Neural cell (in vitro differentiated cells): ENCODE measurements at regions not wholly inside any gene's neighbourhood (a gene's known extent, or its start where the extent isn't known, plus 50 kb on each side); places are given as distances from the start of the nearest gene placed in this dataset.

Experiments
- H2AFZ ChIP-seq: fragments of 200-600, 300-800 bp; sonication (generic), shearing (Covaris generic); 2 replicates; pipeline ENCODE4 v1.6.0; 2014; ENCODE audit warnings: low read depth, mild to moderate bottlenecking, antibody characterized with exemption, low read length, moderate library complexity
- H3F3A ChIP-seq: fragments of 200-600 bp; shearing (Covaris generic); 2 replicates; pipeline ENCODE4 v1.6.1; 2016; ENCODE audit warnings: mild to moderate bottlenecking, moderate library complexity, mixed read lengths, antibody characterized with exemption, low read length; ENCODE audit not compliant: insufficient read depth, poor library complexity, severe bottlenecking
- H3K27ac ChIP-seq: fragments of 200-600, 300-800 bp; sonication (generic), shearing (Covaris generic); 2 replicates; pipeline ENCODE4 v1.5.1; 2014; ENCODE audit warnings: mild to moderate bottlenecking, low read length, moderate library complexity
- H3K27me3 ChIP-seq: fragments of 300-800, 200-600 bp; sonication (generic), shearing (Covaris generic); 2 replicates; pipeline ENCODE4 v1.6.0; 2014; ENCODE audit warnings: mild to moderate bottlenecking, low read depth, low read length, moderate library complexity; ENCODE audit not compliant: insufficient read depth
- H3K36me3 ChIP-seq: fragments of 300-800, 200-600 bp; sonication (generic), shearing (Covaris generic); 2 replicates; pipeline ENCODE4 v1.5.1; 2014; ENCODE audit warnings: mild to moderate bottlenecking, antibody characterized with exemption, low read length, moderate library complexity; ENCODE audit not compliant: insufficient read depth
- H3K4me2 ChIP-seq: fragments of 300-800, 200-600 bp; sonication (generic), shearing (Covaris generic); 2 replicates; pipeline ENCODE4 v1.6.0; 2014; ENCODE audit warnings: mild to moderate bottlenecking, low read length
- H3K4me3 ChIP-seq: fragments of 300-800, 200-600 bp; sonication (generic), shearing (Covaris generic); 2 replicates; pipeline ENCODE4 v1.5.1; 2014; ENCODE audit warnings: mild to moderate bottlenecking, low read length, moderate library complexity
- H3K79me2 ChIP-seq: fragments of 200-600 bp; shearing (Covaris generic); replicated peaks from 2 replicates; pipeline ENCODE4 v1.6.0; 2014; ENCODE audit warnings: mild to moderate bottlenecking, low read length, moderate library complexity; ENCODE audit not compliant: insufficient read depth
- H3K9ac ChIP-seq: fragments of 300-800, 200-600 bp; sonication (generic), shearing (Covaris generic); 2 replicates; pipeline ENCODE4 v1.6.1; 2016; ENCODE audit warnings: mild to moderate bottlenecking, low read length, mixed read lengths
- H3K9me2 ChIP-seq: fragments of 200-600 bp; shearing (Covaris generic); 2 replicates; pipeline ENCODE4 v1.6.1; 2016; ENCODE audit warnings: mild to moderate bottlenecking, low read length, mixed read lengths; ENCODE audit not compliant: insufficient read depth
- H3K9me3 ChIP-seq: fragments of 200-600, 300-800 bp; sonication (generic), shearing (Covaris generic); 2 replicates; pipeline ENCODE4 v1.6.1; 2016; ENCODE audit warnings: mild to moderate bottlenecking, mixed run types, low read length, moderate library complexity, mixed read lengths
- H4K20me1 ChIP-seq: fragments of 200-600 bp; shearing (Covaris generic); 2 replicates; pipeline ENCODE4 v1.6.1; 2016; ENCODE audit warnings: mild to moderate bottlenecking, mixed run types; ENCODE audit not compliant: insufficient read depth
- EP300 ChIP-seq: fragments of 450-650 bp; conservative IDR thresholded peaks from 2 replicates; pipeline ENCODE4 v1.6.1; 2014; ENCODE audit warnings: antibody characterized with exemption, mild to moderate bottlenecking, moderate library complexity; ENCODE audit not compliant: poor library complexity, severe bottlenecking
- EZH2 ChIP-seq: fragments of 200-600, 300-800 bp; shearing (Covaris generic), sonication (generic); IDR thresholded peaks from 2 replicates; pipeline ENCODE4 v1.6.1; 2014; ENCODE audit warnings: antibody characterized with exemption, low read length, borderline replicate concordance, mild to moderate bottlenecking; ENCODE audit not compliant: insufficient read depth, poor library complexity, severe bottlenecking
- MXI1 ChIP-seq: fragments of 450-650 bp; conservative IDR thresholded peaks from 2 replicates; pipeline ENCODE4 v1.6.1; 2014; ENCODE audit warnings: antibody characterized with exemption, mild to moderate bottlenecking; ENCODE audit not compliant: poor library complexity, severe bottlenecking
- POLR2AphosphoS5 ChIP-seq: IDR thresholded peaks from 2 replicates; pipeline ENCODE4 v1.6.1; 2012
- RAD21 ChIP-seq: fragments of 450-650 bp; conservative IDR thresholded peaks from 2 replicates; pipeline ENCODE4 v1.6.1; 2014; ENCODE audit warnings: antibody characterized with exemption, mild to moderate bottlenecking, moderate library complexity
- SMC3 ChIP-seq: fragments of 450-650 bp; conservative IDR thresholded peaks from 2 replicates; pipeline ENCODE4 v1.6.1; 2014; ENCODE audit warnings: antibody characterized with exemption, mild to moderate bottlenecking, moderate library complexity; ENCODE audit not compliant: poor library complexity
- TAF1 ChIP-seq: IDR thresholded peaks from 2 replicates; pipeline ENCODE4 v1.6.1; 2012; ENCODE audit warnings: low read depth
- TF ChIP-seq, protein P1 (sequence below): IDR thresholded peaks from 2 replicates; pipeline ENCODE4 v1.6.1; 2012; ENCODE audit warnings: borderline replicate concordance
- TF ChIP-seq, protein P2 (sequence below): fragments of 450-650 bp; IDR thresholded peaks from 2 replicates; pipeline ENCODE4 v1.5.1; 2014; ENCODE audit warnings: antibody characterized with exemption, mild to moderate bottlenecking, moderate library complexity; ENCODE audit not compliant: poor library complexity, severe bottlenecking

DNA sequence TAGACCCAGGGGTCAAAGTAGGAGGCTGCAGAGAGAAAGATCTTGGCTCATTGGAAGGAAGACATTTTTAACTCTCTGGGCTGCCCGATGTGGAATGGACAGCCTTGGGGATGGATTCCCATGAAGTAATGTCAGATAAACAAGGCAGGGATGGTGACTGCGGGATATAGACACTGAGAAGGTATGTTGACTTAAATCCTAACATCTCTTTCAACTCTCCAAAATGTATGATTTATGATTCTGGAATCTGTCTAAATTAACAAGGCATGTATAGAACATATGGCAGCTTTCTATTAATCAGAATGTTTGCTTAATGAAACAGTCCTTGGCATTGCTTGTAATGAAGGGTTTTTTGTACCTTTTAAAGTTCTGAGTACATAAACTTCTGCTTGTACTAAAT is 56.1 kb upstream of the VSTM5 start:
- Histone ChIP-seq H3K36me3 (no peaks in the 10 kb centered on the region), H3K9me3 (no peaks in the 10 kb centered on the region), H3K27me3 (no peaks in the 10 kb centered on the region), H3K4me2 (no peak overlapping the region), H3K9me2 (no peaks in the 10 kb centered on the region), H3F3A (no peaks in the 10 kb centered on the region), H4K20me1 (no peaks in the 10 kb centered on the region), H3K9ac (no peak overlapping the region), H2AFZ (no peak overlapping the region), H3K79me2 (no peaks in the 10 kb centered on the region), H3K4me3 (no peak overlapping the region), H3K27ac (no peak overlapping the region)
- TF ChIP-seq POLR2AphosphoS5 = no peak
- TF ChIP-seq SMC3 = no peak
- TF ChIP-seq, protein P1, sequence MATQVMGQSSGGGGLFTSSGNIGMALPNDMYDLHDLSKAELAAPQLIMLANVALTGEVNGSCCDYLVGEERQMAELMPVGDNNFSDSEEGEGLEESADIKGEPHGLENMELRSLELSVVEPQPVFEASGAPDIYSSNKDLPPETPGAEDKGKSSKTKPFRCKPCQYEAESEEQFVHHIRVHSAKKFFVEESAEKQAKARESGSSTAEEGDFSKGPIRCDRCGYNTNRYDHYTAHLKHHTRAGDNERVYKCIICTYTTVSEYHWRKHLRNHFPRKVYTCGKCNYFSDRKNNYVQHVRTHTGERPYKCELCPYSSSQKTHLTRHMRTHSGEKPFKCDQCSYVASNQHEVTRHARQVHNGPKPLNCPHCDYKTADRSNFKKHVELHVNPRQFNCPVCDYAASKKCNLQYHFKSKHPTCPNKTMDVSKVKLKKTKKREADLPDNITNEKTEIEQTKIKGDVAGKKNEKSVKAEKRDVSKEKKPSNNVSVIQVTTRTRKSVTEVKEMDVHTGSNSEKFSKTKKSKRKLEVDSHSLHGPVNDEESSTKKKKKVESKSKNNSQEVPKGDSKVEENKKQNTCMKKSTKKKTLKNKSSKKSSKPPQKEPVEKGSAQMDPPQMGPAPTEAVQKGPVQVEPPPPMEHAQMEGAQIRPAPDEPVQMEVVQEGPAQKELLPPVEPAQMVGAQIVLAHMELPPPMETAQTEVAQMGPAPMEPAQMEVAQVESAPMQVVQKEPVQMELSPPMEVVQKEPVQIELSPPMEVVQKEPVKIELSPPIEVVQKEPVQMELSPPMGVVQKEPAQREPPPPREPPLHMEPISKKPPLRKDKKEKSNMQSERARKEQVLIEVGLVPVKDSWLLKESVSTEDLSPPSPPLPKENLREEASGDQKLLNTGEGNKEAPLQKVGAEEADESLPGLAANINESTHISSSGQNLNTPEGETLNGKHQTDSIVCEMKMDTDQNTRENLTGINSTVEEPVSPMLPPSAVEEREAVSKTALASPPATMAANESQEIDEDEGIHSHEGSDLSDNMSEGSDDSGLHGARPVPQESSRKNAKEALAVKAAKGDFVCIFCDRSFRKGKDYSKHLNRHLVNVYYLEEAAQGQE = no peak
- TF ChIP-seq, protein P2, sequence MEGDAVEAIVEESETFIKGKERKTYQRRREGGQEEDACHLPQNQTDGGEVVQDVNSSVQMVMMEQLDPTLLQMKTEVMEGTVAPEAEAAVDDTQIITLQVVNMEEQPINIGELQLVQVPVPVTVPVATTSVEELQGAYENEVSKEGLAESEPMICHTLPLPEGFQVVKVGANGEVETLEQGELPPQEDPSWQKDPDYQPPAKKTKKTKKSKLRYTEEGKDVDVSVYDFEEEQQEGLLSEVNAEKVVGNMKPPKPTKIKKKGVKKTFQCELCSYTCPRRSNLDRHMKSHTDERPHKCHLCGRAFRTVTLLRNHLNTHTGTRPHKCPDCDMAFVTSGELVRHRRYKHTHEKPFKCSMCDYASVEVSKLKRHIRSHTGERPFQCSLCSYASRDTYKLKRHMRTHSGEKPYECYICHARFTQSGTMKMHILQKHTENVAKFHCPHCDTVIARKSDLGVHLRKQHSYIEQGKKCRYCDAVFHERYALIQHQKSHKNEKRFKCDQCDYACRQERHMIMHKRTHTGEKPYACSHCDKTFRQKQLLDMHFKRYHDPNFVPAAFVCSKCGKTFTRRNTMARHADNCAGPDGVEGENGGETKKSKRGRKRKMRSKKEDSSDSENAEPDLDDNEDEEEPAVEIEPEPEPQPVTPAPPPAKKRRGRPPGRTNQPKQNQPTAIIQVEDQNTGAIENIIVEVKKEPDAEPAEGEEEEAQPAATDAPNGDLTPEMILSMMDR = no peak
- TF ChIP-seq RAD21 = no peak
- no peak for TF ChIP-seq EP300
- TF ChIP-seq TAF1 = no peak
- no peak for TF ChIP-seq MXI1
- no peak for TF ChIP-seq EZH2

DNA sequence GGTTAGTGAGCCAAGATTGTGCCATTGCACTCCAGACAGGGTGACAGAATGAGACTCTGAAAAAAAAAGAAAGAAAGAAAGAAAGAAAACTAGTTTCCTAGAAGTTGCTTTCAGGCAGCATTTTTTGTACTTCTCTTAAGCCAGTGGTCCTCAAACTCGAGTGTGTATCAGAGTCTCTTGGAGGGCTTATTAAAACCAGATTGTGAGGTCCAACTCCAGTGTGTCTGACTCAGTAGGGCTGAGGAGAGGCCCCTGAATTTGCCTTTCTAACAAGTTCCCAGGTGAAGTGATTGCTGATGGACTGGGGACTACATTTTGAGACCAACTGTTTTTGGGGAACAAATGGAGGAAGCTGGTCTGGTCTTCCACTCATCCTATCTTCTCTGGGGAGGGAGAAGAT is 57.5 kb upstream of the VSTM5 start:
- H3K27me3 ChIP-seq = no peaks in the 10 kb centered on the region
- no peaks in the 10 kb centered on the region for H3K79me2 ChIP-seq
- no peak overlapping the region for H3K4me3 ChIP-seq
- H3K27ac ChIP-seq = no peak overlapping the region
- H3K4me2 ChIP-seq = no peak overlapping the region
- H3K9me3 ChIP-seq = no peaks in the 10 kb centered on the region
- H3K9ac ChIP-seq = no peak overlapping the region
- no peaks in the 10 kb centered on the region for H3K36me3 ChIP-seq
- H4K20me1 ChIP-seq = no peaks in the 10 kb centered on the region
- no peak overlapping the region for H2AFZ ChIP-seq
- no peaks in the 10 kb centered on the region for H3F3A ChIP-seq
- TF ChIP-seq, protein P2 = no peak
- TF ChIP-seq, protein P1 = no peak
- no peak for TF ChIP-seq EP300
- no peak for TF ChIP-seq RAD21
- no peak for TF ChIP-seq POLR2AphosphoS5
- no peak for TF ChIP-seq MXI1
- TF ChIP-seq SMC3 = no peak
- no peak for TF ChIP-seq EZH2
- TF ChIP-seq TAF1 = no peak
- H3K9me2 ChIP-seq = no peaks in the 10 kb centered on the region
